ENCODE measurements at regions not wholly inside any gene's neighbourhood (a gene's known extent, or its start where the extent isn't known, plus 50 kb on each side); places are given as distances from the start of the nearest gene placed in this dataset.

- TF ChIP-seq SAP30 (IDR thresholded peaks at IDR 0.05; ENCODE audit: insufficient read depth, insufficient replicate concordance, low read length): no peak
These were observed 487.2 kb downstream of the ARHGEF28 start (continued) for GRCh38 chr5:74113196-74113540.
